HEK293T (cell line): ENCODE measurements at regions not wholly inside any gene's neighbourhood (a gene's known extent, or its start where the extent isn't known, plus 50 kb on each side); places are given as distances from the start of the nearest gene placed in this dataset.

Experiments
- CTCF ChIA-PET: fragments of 350-600 bp; formaldehyde crosslinking; extraction: SDS; loops from one replicate; lab custom pipeline; 2021; ENCODE audit warnings: antibody characterized with exemption, inconsistent platforms; lab: Yijun Ruan, JAX
- POLR2A ChIA-PET: fragments of 350-600 bp; formaldehyde crosslinking; extraction: SDS; loops from one replicate; lab custom pipeline; 2020; ENCODE audit warnings: antibody characterized with exemption, inconsistent platforms; lab: Yijun Ruan, JAX
- DNase-seq: peaks from one replicate; pipeline ENCODE4 v3.0.0; 2012; ENCODE audit warnings: mixed read lengths; ENCODE audit errors: extremely low spot score
- ARNT ChIP-seq: fragments of 450-650 bp; IDR thresholded peaks from 2 replicates; pipeline ENCODE4 v1.6.1; 2017; ENCODE audit warnings: mild to moderate bottlenecking
- BHLHE40 ChIP-seq: fragments of 450-650 bp; IDR thresholded peaks from 2 replicates; pipeline ENCODE4 v1.6.1; 2016; ENCODE audit warnings: mild to moderate bottlenecking, moderate library complexity, borderline replicate concordance
- CTBP1 ChIP-seq: fragments of 450-650 bp; IDR thresholded peaks from 2 replicates; pipeline ENCODE4 v1.6.1; 2016; ENCODE audit warnings: borderline replicate concordance
- ELF4 ChIP-seq: fragments of 450-650 bp; IDR thresholded peaks from 2 replicates; pipeline ENCODE4 v1.6.1; 2017; ENCODE audit warnings: antibody characterized with exemption
- FOXA1 ChIP-seq: fragments of 450-650 bp; IDR thresholded peaks from 2 replicates; pipeline ENCODE4 v1.6.1; 2016; ENCODE audit warnings: mild to moderate bottlenecking
- FOXK2 ChIP-seq: fragments of 450-650 bp; IDR thresholded peaks from 2 replicates; pipeline ENCODE4 v1.6.1; 2016; ENCODE audit warnings: mild to moderate bottlenecking
- FOXM1 ChIP-seq: fragments of 450-650 bp; IDR thresholded peaks from 2 replicates; pipeline ENCODE4 v1.6.1; 2017; ENCODE audit warnings: mild to moderate bottlenecking, borderline replicate concordance
- HDGF ChIP-seq: fragments of 450-650 bp; IDR thresholded peaks from 2 replicates; pipeline ENCODE4 v1.6.1; 2017; ENCODE audit warnings: antibody characterized with exemption, borderline replicate concordance
- L3MBTL2 ChIP-seq: fragments of 450-650 bp; conservative IDR thresholded peaks from 2 replicates; pipeline ENCODE4 v1.6.1; 2016; ENCODE audit warnings: mild to moderate bottlenecking
- LEF1 ChIP-seq: fragments of 450-650 bp; IDR thresholded peaks from 2 replicates; pipeline ENCODE4 v1.6.1; 2017; ENCODE audit warnings: mild to moderate bottlenecking, borderline replicate concordance
- NFRKB ChIP-seq: fragments of 450-650 bp; IDR thresholded peaks from 2 replicates; pipeline ENCODE4 v1.6.1; 2016; ENCODE audit warnings: mild to moderate bottlenecking, moderate library complexity
- PKNOX1 ChIP-seq: fragments of 450-650 bp; IDR thresholded peaks from 2 replicates; pipeline ENCODE4 v1.6.1; 2016
- SP1 ChIP-seq: fragments of 450-650 bp; IDR thresholded peaks from 2 replicates; pipeline ENCODE4 v1.6.1; 2017
- SUZ12 ChIP-seq: fragments of 450-650 bp; IDR thresholded peaks from 2 replicates; pipeline ENCODE4 v1.6.1; 2016; ENCODE audit warnings: mild to moderate bottlenecking
- TARDBP ChIP-seq: fragments of 450-650 bp; IDR thresholded peaks from 2 replicates; pipeline ENCODE4 v1.6.1; 2016
- ZNF384 ChIP-seq: fragments of 450-650 bp; IDR thresholded peaks from 2 replicates; pipeline ENCODE4 v1.6.1; 2016

GRCh38 chr9:129383561-129384490 is 205.8 kb upstream of the IER5L start:
- no peak for DNase-seq
- ChIA-PET POLR2A (no interaction called here), CTCF (no interaction called here)
- TF ChIP-seq FOXM1: no peak
- TF ChIP-seq ARNT: no peak
- TF ChIP-seq TARDBP: no peak
- no peak for TF ChIP-seq ZNF384
- no peak for TF ChIP-seq SUZ12
- TF ChIP-seq FOXK2: no peak
- TF ChIP-seq ELF4: no peak
- TF ChIP-seq SP1: no peak
- no peak for TF ChIP-seq CTBP1
- no peak for TF ChIP-seq FOXA1
- TF ChIP-seq LEF1: no peak
- no peak for TF ChIP-seq L3MBTL2
- no peak for TF ChIP-seq NFRKB
- TF ChIP-seq BHLHE40: no peak
- TF ChIP-seq HDGF: no peak
- no peak for TF ChIP-seq PKNOX1

DNA sequence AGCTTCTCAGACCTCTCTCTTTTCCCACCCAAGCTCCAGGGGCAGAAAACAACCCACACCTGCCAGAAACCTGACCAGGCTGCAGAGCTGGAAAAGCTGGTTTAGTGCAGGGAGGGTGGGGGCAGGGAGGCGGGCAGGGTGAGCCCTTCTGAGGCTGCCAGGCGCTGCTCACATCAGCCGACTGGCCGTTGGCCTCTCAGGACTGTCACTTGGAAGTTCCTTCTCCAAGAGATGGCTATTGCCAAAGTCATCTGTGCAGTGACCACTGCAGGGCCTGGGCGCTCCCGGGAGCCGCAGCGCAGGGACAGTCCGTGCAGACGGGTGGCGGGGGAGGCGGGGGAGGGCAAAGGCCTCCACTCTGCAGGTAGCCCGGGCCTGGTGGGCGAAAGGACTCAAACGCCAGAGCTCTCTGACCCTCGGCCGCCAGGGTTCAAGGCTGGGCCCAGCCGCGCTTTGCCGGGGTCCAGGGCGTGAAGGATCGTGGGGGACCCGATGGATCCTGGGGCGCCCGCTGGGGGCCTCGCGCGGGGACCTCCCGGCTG is 205.0 kb upstream of the IER5L start:
- CTCF ChIA-PET: no interaction called here
- DNase-seq: no peak
- TF ChIP-seq ELF4: no peak
- TF ChIP-seq SUZ12: no peak
- POLR2A ChIA-PET: no interaction called here

DNA sequence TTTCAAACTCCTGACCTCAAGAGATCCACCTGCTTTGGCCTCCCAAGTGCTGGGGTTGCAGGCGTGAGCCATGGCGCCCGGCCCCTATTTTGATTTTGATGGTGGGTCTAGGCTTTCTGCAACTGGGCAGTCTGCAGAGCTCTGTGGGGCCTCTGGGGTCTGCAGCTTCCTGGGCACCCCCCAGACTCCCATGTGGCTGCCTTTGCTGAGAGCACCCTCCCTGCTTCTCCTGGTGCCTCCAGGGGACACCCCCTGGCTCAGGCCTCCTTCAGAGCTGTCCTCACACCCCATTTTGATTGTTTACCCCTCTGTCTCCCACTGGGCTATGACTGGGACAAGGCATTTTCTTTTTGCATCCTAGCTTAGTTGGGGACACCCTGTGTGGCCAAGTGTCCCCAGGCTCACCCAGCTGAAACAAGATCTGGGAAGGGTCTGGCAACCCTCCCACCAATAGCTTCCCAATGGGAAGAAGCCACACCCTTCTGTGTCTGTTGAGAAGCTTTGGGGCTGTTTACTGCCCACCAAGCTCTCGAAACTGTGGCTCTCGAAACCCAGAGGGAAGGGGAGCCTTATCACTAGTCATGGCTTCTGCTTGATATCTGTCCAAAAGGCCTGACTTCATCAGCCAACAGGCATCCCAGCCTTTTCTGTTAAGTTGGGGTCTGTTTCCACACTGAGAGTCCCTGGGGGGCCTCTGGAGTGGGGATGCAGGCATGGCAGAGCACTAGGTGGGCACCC is 204.4 kb upstream of the IER5L start:
- no peak for DNase-seq
- no peak for TF ChIP-seq FOXM1
- POLR2A ChIA-PET: no interaction called here
- CTCF ChIA-PET: no interaction called here

- no peak for DNase-seq
- ChIA-PET CTCF (no interaction called here), POLR2A (no interaction called here)
- TF ChIP-seq FOXK2 (no peak), LEF1 (no peak), ZNF384 (no peak), HDGF (no peak), SUZ12 (no peak), FOXM1 (no peak), BHLHE40 (no peak), TARDBP (no peak), PKNOX1 (no peak), ARNT (no peak)
Measured at GRCh38 chr9:129381481-129381957, 203.5 kb upstream of the IER5L start.

DNA sequence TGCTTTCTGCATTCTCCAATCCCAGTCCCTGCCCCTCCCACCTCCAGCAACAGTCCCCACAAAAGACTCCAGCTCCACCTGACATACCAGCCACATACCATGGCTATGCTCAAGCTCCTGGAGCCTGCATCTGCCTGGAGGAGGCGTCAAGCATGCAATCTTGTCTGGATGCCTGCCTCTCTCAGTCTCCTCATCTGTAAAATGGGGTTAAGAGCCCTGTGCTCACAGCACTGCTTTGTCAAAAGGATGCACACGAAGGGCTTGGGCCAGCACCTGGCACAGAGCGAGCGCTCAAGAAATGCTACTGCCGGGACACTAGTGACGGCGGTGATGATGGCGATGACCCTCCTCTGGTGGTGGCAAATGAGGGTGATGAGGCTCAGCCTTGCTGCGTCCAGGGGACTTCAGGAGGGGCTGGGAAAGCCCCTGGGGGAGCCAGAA is 202.9 kb upstream of the IER5L start:
- CTCF ChIA-PET: no interaction called here
- TF ChIP-seq NFRKB (no peak), FOXM1 (no peak), LEF1 (no peak), TARDBP (no peak), ARNT (no peak), ZNF384 (no peak), L3MBTL2 (no peak), SP1 (no peak), SUZ12 (no peak), CTBP1 (no peak), FOXK2 (no peak)
- POLR2A ChIA-PET: no interaction called here

GRCh38 chr9:129379886-129380285 is 201.8 kb upstream of the IER5L start:
- TF ChIP-seq PKNOX1: no peak
- no peak for TF ChIP-seq ZNF384
- TF ChIP-seq CTBP1: no peak
- TF ChIP-seq BHLHE40: no peak
- no peak for TF ChIP-seq FOXA1
- TF ChIP-seq L3MBTL2: no peak
- DNase-seq: no peak
- ChIA-PET POLR2A (no interaction called here), CTCF (no interaction called here)

More for the DNA sequence above, 202.9 kb upstream of the IER5L start:
- no peak for DNase-seq
